Stimulated activated CD8-positive, alpha-beta memory T cell treated with anti-CD3 and anti-CD28 coated beads, Interleukin-4, amount 100 ng/mL, for 4 hours (primary cell): ENCODE measurements at regions not wholly inside any gene's neighbourhood (a gene's known extent, or its start where the extent isn't known, plus 50 kb on each side); places are given as distances from the start of the nearest gene placed in this dataset.

ENCODE experiments used
- DNase-seq, 2 donors: peaks; one replicate each; pipeline ENCODE4 v3.0.0-alpha.2; 2020; ENCODE audit warnings: low read depth in 2 of 2, low spot score in 1 of 2

DNA sequence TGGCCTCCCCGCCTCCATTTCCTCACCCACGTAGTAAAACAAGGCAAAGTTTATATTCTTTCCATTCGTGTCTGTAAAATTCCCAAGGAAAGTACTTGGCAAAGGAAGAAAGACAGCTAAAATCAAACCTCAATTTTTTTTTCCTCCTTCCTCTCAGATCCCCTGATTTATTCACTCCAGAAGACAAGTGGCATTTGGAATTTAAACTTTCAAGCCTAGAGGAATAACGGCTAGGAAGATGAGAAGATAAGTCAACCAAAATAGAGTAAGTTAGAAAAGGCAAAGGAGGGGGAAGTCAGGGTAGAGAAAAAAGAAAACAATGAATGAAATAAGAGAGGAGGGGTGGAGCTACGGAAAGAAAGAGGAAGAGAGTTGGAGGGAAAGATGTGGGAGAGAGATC lies 198.9 kb upstream of the PIK3C3 start:
- DNase-seq: no peak

GRCh38 chr18:41754332-41754731 lies 200.7 kb upstream of the PIK3C3 start:
- no peak for DNase-seq

DNA sequence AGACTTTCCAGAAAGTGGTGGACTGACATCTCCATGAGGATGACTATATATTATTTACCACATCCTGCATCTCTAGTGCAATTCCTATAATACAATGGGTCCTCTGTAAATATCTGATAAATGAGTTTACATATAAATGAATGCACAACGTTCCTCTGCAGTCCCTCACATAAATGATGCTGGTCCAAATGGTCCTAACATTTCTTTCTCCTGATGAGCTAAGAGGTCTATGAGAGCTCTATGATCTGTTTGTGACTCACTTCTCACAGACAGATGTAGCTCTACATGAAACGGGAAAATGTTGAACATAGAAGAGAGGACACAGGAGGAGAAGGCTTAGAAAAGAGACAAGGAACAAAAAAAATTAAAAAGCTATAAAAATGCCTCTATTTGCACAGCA lies 201.2 kb upstream of the PIK3C3 start:
- DNase-seq: no peak

DNA sequence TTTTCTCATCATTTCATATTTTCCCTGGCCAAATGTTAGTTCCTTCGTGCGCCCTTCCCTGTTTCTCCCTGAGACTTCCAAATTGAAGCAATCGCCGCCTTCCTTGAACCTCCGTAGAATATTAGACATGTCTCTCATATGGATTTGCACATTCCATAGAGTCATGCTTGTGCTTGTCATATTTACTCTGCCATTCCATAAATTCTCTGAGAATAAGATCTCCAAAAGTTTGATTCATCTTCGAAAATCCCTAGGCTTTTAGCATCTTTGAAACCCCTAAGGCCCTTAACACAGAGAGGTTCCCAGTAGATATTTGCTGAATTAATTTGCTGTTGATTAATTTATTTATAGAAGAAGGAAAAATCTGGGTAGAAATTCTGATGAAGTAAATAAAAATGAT lies 202.2 kb upstream of the PIK3C3 start:
- DNase-seq: no peak

DNA sequence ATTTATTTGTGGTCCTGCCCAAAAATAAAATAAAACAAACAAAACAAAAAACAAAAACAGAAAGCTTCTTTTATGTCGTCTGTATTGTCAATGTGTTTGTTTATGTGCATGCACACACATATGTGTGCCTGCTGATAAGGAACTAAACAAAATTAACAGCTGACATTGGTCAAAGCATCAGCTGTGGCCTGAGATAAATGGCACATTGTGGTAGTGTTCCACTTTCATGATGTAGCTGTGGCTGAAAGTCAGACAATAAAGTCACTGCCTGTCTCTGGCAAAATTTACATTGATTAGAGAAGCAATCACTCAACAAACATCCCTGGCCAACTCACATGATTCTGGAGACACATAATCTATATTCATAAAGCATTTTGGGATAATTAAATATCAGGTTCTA lies 203.4 kb upstream of the PIK3C3 start:
- no peak for DNase-seq

DNA sequence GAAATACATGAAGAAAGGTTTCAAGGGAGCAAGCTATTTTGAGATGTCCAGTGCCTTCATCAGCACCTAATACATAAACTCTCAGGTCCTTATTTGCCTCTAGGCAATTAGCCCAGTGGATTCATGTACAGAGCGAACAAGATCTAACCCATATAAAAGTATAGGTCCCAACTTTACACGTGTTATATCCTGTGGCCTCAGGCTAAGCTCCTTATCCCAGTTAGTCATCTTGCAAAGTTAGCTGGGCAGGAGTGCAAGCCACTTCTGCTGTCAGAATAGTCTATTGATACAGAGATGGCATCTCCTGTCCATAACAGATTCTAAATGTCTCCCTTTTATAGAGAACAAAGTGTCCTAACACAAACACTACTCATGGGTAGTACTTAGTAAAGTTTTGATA lies 203.9 kb upstream of the PIK3C3 start:
- DNase-seq: no peak

GRCh38 chr18:41747723-41748242 lies 207.3 kb upstream of the PIK3C3 start:
- DNase-seq: no peak

GRCh38 chr18:41745166-41746049 lies 209.6 kb upstream of the PIK3C3 start:
- no peak for DNase-seq

DNA sequence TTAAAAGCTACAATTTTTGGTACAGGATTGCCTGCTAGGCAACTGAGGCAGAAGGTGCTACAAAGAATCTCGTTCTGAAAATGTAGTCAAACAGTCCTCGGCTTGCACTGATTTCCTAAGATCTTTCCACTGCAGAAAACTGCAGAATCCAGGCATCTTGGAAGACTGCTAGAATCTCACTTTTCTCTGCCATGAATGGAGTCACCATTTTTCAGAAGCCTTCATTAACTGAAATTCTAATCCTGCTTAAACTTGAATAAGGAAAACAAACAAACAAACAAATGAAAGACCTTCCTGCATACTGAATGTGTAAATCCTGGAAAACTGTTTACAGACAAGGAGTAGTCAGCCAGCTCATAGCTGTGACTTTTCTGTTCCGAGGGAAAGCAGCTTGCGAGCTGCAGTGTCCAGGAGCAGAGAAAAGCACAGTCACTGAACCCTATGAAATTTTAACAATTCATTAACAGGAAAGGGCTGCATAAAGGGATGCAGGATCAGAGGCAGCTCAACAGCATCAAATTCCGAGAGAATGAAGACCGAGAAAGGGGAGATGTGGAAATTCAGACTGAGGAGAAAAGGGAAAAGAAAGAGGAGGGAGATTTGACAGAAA lies 210.5 kb upstream of the PIK3C3 start:
- DNase-seq: no peak

GRCh38 chr18:41737218-41737617 lies 217.8 kb upstream of the PIK3C3 start:
- no peak for DNase-seq

DNA sequence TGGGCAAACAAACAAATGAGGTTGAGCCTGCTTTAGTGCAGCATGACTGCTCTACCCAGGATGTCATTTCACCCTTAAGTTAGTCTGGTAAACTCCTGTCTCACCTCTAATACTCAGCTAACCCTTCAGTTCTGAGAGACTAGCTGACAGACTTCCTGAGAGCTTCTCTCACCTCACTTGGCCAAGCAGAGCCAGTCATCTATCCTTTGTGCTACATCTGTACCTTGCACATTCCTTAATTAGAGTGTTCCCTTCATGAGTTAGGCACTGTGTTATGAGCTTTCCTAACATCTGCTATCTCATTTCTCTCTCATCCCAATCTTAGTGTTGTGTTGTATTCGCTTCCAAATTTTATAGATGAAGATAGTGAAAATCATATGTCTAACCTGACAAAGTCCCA lies 220.1 kb upstream of the PIK3C3 start:
- DNase-seq: no peak

- no peak for DNase-seq
Observed at GRCh38 chr18:41732356-41732755, 222.7 kb upstream of the PIK3C3 start.

GRCh38 chr18:41731884-41732283 lies 223.2 kb upstream of the PIK3C3 start:
- no peak for DNase-seq

DNA sequence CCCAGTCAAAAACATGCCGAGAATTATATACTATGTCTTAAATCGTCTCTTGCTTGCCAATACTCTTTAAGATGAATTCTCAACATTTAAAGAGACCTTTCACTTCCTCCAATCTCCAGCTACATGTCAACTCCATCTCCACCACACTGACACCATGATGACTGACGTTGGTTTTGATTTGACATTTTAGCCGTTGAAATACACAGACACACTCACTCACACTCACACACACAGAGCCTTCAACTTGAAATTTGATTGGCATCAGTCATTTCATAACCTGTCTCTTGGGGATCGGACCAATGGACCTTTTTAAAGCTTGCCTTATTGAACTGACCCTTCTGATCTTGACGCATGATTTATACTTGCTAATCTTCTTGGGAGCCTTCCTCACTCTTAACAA lies 230.8 kb upstream of the PIK3C3 start:
- DNase-seq: no peak

DNA sequence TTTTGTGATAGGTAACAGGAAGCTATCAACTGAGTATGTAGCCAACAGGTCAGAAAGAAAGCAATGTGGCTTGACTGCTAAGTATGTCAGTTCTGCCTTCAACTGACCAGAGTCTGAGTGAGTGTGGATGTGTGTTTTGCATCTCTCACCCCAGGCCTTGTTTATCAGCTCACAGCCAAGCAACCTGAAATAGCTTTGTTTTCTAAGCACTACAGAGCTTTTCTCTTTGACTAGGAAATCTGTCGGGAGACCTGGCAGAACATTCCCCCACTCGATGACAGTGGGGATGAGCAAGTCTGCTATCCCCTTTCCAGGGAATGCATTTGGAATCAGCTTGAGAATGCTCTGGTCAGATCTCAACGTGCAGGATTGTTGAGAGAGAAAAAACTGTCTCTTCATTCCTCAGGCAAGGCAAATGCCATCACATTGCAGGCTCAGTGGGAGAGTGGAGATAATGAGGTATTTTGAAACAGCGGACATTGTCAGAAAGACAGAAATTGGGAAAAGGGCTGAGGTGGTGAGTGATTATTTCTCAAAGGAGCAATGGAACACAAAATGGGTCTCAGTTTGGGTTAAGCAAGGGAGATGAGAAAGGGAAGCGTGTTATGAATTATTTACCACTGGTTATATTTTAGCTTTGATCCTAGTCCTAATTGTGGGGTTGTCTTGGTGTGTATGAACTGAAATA lies 233.8 kb upstream of the PIK3C3 start:
- DNase-seq: no peak

DNA sequence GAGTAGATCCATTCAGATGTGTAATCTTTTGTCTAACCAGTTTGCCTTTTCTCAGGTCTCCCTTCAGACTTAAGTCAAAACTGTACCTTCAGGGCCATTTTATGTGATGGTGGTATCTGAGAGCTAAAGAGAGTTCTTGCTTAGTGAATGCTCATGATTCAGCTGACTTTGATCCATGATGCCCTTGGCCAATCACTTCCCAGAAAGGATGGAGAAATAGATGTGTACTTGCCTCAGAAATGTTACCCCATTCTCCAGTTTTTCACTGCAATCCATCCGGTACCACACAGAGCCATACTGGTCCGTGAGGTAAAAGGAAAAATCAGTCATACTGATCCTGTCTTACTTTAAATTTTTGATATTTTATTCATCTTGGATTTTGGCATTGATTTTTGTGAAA lies 234.8 kb upstream of the PIK3C3 start:
- DNase-seq: no peak

GRCh38 chr18:41719808-41720207 lies 235.2 kb upstream of the PIK3C3 start:
- DNase-seq: no peak

DNA sequence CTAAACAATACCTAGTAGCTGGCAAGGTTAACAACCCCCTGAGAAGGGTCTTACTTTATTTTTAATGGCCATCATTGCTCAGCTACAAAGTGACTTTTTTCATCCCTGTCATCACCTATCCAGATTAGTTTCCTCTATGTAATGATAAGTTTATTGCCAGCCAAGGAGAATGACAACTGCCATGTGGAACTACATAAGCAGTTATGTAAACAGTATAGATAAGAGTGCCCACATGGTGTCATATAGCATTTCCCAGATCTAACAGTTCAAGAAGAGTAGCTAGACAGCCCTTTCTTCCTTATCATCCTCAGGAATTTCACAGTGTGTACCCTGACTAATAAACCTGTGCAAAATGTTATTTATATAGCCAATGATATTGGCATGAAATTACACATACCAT lies 240.2 kb upstream of the PIK3C3 start:
- DNase-seq: no peak

- DNase-seq: no peak
Observed at GRCh38 chr18:41713969-41714825, 240.8 kb upstream of the PIK3C3 start.

GRCh38 chr18:41706301-41706700 lies 248.7 kb upstream of the PIK3C3 start:
- DNase-seq: no peak
